ENCODE measurements at regions not wholly inside any gene's neighbourhood (a gene's known extent, or its start where the extent isn't known, plus 50 kb on each side); places are given as distances from the start of the nearest gene placed in this dataset.

DNA sequence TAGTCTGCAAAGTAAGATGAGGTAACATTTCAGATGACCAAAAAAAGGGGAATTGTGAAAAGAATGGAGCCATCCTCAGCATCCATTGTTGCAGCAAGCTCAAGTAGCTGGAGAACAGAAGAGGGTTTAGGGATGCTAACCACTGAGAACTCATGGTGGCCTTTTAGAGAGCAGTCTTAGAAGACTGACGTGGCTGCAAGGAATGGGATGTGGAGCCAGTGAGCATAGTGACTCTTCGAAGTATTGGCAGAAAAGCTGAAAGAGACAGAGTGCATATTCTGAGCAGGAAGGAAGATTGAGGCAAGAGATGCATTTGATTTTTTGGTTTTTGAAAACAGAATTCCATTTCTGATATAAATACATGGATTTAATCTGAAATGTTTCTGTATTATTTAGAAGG is 151.2 kb downstream of the UBE2E3 start:
- no peak for TF ChIP-seq POLR2A (IDR thresholded peaks at IDR 0.05)
- TF ChIP-seq, protein P1, sequence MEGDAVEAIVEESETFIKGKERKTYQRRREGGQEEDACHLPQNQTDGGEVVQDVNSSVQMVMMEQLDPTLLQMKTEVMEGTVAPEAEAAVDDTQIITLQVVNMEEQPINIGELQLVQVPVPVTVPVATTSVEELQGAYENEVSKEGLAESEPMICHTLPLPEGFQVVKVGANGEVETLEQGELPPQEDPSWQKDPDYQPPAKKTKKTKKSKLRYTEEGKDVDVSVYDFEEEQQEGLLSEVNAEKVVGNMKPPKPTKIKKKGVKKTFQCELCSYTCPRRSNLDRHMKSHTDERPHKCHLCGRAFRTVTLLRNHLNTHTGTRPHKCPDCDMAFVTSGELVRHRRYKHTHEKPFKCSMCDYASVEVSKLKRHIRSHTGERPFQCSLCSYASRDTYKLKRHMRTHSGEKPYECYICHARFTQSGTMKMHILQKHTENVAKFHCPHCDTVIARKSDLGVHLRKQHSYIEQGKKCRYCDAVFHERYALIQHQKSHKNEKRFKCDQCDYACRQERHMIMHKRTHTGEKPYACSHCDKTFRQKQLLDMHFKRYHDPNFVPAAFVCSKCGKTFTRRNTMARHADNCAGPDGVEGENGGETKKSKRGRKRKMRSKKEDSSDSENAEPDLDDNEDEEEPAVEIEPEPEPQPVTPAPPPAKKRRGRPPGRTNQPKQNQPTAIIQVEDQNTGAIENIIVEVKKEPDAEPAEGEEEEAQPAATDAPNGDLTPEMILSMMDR (IDR thresholded peaks at IDR 0.05) = no peak
